AG10803 (cell line): ENCODE measurements at regions not wholly inside any gene's neighbourhood (a gene's known extent, or its start where the extent isn't known, plus 50 kb on each side); places are given as distances from the start of the nearest gene placed in this dataset.
A peak's percentile ranks its signal among the peaks of the same experiment; 100 is the strongest.
"Not testable (repeated sequence)": the region's sequence is repeated elsewhere in the genome, so short reads cannot be mapped to it uniquely, and the experiment has no call there.

Source experiments
- DNase-seq: peaks from one replicate; pipeline ENCODE4 v3.0.0; 2010; ENCODE audit warnings: low read depth
- H3K4me3 ChIP-seq: 2 replicates; pipeline ENCODE4 v1.5.1; 2011; ENCODE audit warnings: mild to moderate bottlenecking, low read length, control low read depth
- CTCF ChIP-seq: conservative IDR thresholded peaks from 2 replicates; pipeline ENCODE4 v1.5.1; 2011; ENCODE audit warnings: mild to moderate bottlenecking, low read length, control low read depth, inconsistent platforms

- H3K4me3 ChIP-seq: no peak overlapping the region
- no peak for DNase-seq
- no peak for TF ChIP-seq CTCF
These were observed 211.5 kb upstream of the NR3C2 start for GRCh38 chr4:148653681-148654080.

GRCh38 chr4:148651991-148652390, 209.8 kb upstream of the NR3C2 start:
- no peak for TF ChIP-seq CTCF
- no peak overlapping the region for H3K4me3 ChIP-seq
- DNase-seq: no peak

GRCh38 chr4:148649652-148650331, 207.6 kb upstream of the NR3C2 start:
- no peak overlapping the region for H3K4me3 ChIP-seq
- TF ChIP-seq CTCF: no peak
- peak; percentile 1 for DNase-seq

- no peak for TF ChIP-seq CTCF
- H3K4me3 ChIP-seq: no peak overlapping the region
- no peak for DNase-seq
These were observed 201.6 kb upstream of the NR3C2 start for GRCh38 chr4:148643851-148644250.

GRCh38 chr4:148642907-148643306, 200.7 kb upstream of the NR3C2 start:
- no peak for DNase-seq
- no peak for TF ChIP-seq CTCF

GRCh38 chr4:148638079-148638478, 195.9 kb upstream of the NR3C2 start:
- H3K4me3 ChIP-seq, DNase-seq: not testable (repeated sequence)

More at GRCh38 chr4:148642907-148643306, 200.7 kb upstream of the NR3C2 start:
- H3K4me3 ChIP-seq: no peak overlapping the region

- H3K4me3 ChIP-seq, DNase-seq: not testable (repeated sequence)
These were observed 195.2 kb upstream of the NR3C2 start for GRCh38 chr4:148637453-148637852.

- H3K4me3 ChIP-seq: no peak overlapping the region
- no peak for TF ChIP-seq CTCF
- no peak for DNase-seq
These were observed 192.3 kb upstream of the NR3C2 start for GRCh38 chr4:148634476-148634875.
